ENCODE measurements at regions not wholly inside any gene's neighbourhood (a gene's known extent, or its start where the extent isn't known, plus 50 kb on each side); places are given as distances from the start of the nearest gene placed in this dataset.
"Not testable (repeated sequence)": the region's sequence is repeated elsewhere in the genome, so short reads cannot be mapped to it uniquely, and the experiment has no call there.

DNA sequence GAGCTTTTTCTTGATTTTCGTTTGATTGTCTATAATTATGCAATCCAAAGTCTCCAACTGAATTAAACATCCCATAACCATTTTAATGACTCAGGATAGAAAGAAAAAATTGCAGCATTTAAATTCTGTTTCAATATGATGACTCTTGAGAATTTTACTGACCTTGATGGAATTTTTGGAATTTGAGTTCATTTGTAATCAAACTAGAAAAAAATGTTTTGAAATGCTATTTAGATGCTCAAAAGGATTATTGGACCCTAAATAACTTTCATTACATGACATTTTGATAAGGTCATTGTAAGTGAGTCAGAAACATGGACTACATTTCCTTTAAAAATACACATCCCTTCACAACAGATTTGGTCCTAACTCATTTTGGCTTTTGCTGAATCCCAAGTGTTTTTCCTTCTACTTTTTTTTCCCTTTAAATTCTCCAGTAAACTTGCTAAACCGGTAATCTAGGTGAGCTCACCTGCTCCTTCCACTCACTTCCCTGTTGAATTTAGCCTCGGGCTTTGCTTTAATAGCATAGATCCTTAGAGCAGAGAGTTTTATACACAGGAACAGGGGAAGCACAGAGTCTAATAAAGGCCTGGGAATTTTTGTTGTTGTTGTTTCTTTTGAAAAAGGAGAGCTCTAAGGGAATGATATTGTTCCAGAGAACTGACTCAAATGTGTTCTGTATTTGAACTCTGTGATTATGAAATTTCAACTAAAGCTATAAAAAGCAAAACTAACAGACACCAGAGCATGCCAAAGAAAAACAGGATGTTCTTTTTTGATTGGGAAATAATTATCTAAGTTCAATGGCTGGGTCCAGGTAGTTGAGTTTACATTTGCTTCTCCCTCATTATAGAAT lies 1088.2 kb upstream of the CITED2 start:
- DNase-seq (ENCODE audit: low spot score), result no peak
- in situ Hi-C loops (cut with MboI; ENCODE audit: low pct_unique_long_range_greater_than_20kb, low sequenced_read_pairs, unreplicated experiment), result no loop called here
- TF ChIP-seq, protein P1, sequence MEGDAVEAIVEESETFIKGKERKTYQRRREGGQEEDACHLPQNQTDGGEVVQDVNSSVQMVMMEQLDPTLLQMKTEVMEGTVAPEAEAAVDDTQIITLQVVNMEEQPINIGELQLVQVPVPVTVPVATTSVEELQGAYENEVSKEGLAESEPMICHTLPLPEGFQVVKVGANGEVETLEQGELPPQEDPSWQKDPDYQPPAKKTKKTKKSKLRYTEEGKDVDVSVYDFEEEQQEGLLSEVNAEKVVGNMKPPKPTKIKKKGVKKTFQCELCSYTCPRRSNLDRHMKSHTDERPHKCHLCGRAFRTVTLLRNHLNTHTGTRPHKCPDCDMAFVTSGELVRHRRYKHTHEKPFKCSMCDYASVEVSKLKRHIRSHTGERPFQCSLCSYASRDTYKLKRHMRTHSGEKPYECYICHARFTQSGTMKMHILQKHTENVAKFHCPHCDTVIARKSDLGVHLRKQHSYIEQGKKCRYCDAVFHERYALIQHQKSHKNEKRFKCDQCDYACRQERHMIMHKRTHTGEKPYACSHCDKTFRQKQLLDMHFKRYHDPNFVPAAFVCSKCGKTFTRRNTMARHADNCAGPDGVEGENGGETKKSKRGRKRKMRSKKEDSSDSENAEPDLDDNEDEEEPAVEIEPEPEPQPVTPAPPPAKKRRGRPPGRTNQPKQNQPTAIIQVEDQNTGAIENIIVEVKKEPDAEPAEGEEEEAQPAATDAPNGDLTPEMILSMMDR (IDR thresholded peaks at IDR 0.05; ENCODE audit: extremely low read depth, insufficient read depth, missing control alignments), result no peak

DNA sequence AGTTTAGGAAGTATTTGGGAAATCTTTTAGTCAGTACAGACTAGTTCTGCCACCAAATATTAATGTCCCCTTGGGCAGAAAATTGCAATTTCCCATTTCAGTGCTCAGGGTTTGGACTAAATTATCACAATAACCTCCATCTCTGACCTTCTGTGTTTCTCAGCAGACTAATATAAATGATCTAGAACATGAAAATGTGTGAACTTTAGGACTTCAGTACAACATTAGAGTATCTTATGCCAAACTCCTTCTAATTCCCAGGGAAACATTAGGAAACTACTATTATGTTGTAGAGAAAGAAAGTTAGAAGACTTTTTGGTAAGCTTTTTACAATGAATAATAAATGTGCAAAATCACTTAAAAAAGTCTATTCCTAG lies 1087.6 kb upstream of the CITED2 start:
- in situ Hi-C loops (cut with MboI; ENCODE audit: low pct_unique_long_range_greater_than_20kb, low sequenced_read_pairs, unreplicated experiment), result no loop called here
- TF ChIP-seq, protein P1 (IDR thresholded peaks at IDR 0.05; ENCODE audit: extremely low read depth, insufficient read depth, missing control alignments), result no peak
- no peak for DNase-seq (ENCODE audit: low spot score)

DNA sequence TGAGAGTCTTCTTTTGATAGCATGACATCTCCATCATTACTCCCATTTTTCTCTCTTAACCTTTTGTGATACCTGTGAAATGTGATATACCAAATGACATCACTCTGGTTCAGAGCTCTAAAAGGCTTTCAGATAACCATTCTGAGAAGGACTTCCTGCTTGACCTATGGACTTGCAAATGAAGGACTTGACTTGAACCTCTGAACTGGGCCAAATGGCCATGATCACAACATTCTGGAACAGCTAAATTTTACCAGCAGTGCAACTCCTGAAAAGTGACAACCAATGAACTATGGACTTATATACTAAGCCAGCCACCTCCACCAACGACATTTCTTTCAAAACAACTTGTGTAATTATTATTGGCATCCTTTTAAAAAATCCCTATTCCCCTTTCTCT lies 1085.8 kb upstream of the CITED2 start:
- DNase-seq (ENCODE audit: low spot score), result no peak
- in situ Hi-C loops (cut with MboI; ENCODE audit: low pct_unique_long_range_greater_than_20kb, low sequenced_read_pairs, unreplicated experiment), result no loop called here
- TF ChIP-seq, protein P1 (IDR thresholded peaks at IDR 0.05; ENCODE audit: extremely low read depth, insufficient read depth, missing control alignments), result no peak

DNA sequence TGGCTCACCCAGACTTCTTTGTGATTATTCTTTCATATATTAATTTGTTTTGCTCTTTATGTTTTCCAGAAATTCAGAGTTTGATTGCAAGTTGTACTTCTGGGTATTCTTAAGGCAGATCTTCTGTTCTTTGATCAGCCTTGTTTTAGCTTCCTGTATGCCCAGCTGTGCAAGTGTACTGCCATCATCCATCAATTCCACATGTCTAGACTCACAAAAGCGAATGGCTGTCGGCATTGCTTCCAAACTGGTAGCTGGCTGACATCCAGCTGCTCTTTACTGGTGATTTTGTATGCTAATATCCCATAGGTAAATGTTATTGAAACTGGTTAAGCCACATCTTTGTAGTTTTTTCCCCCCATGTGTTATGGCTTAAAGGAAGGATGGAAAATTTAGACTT lies 1084.8 kb upstream of the CITED2 start:
- TF ChIP-seq, protein P1 (IDR thresholded peaks at IDR 0.05; ENCODE audit: extremely low read depth, insufficient read depth, missing control alignments), result no peak

DNA sequence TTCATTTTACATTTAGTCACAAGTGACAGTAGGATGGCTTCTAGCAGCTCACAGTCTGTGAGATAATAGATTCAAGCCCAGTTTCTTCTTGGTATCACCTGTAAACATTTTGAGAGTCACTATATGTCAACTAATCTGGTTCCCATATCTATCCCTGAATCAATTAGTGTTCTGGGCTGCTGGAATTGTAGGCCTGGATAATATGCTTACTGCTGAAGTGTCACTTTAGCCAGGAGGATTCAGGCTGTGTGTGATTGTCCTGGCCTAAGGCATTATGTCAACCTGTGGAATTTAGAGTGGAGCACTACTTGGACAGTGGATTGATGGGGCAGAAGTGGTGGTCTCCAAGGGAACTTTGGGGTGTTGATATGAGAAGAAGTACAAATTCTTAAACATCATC lies 1071.8 kb upstream of the CITED2 start:
- TF ChIP-seq, protein P1 (IDR thresholded peaks at IDR 0.05; ENCODE audit: extremely low read depth, insufficient read depth, missing control alignments), result no peak
- no peak for DNase-seq (ENCODE audit: low spot score)
- in situ Hi-C loops (cut with MboI; ENCODE audit: low pct_unique_long_range_greater_than_20kb, low sequenced_read_pairs, unreplicated experiment), result no loop called here

More for the DNA sequence above, 1084.8 kb upstream of the CITED2 start:
- in situ Hi-C loops (cut with MboI; ENCODE audit: low pct_unique_long_range_greater_than_20kb, low sequenced_read_pairs, unreplicated experiment), result no loop called here
- no peak for DNase-seq (ENCODE audit: low spot score)

DNA sequence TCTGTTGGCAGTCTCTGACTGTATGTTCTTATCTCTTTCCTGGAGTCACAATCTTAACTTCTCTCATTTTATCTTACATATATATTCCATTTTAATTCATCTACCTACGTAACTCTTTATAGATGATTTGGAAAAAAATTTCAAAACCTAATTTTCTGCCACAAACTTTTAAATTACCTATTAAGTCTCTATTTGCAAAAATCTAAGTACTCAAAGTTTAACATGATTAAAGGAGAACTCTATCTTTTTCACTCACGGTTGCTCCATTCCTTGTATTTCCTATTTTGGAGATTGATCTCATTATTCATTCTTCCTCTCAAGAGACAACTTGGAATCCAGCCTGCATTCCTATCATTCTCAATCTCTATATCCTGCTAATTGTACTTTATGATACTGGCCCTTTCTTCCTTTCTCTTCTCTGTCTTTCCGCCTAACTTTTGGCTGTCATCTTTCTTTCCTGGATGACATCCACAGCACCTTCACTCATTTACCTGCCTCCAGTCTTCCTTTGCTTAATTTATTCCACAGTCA lies 1071.1 kb upstream of the CITED2 start:
- DNase-seq (ENCODE audit: low spot score), result no peak
- TF ChIP-seq, protein P1 (IDR thresholded peaks at IDR 0.05; ENCODE audit: extremely low read depth, insufficient read depth, missing control alignments), result no peak
- in situ Hi-C loops (cut with MboI; ENCODE audit: low pct_unique_long_range_greater_than_20kb, low sequenced_read_pairs, unreplicated experiment), result no loop called here

DNA sequence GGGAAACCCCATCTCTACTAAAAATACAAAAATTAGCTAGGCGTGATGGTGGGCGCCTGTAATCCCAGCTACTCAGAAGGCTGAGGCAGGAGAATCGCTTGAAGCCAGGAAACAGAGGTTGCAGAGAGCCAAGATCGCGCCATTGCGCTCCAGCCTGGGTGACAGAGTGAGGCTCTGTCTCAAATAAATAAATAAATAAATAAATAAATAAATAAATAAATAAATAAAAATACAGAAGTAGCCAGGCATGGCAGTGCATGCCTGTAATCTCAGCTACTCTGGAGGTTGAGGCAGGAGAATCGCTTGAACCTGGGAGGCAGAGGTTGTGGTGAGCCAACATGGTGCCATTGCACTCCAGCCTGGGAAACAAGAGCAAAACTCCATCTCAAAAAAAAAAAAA lies 1068.7 kb upstream of the CITED2 start:
- DNase-seq (ENCODE audit: low spot score); in situ Hi-C loops (cut with MboI; ENCODE audit: low pct_unique_long_range_greater_than_20kb, low sequenced_read_pairs, unreplicated experiment): not testable (repeated sequence)
